Stomach (tissue), 8 donors: ENCODE measurements at regions not wholly inside any gene's neighbourhood (a gene's known extent, or its start where the extent isn't known, plus 50 kb on each side); places are given as distances from the start of the nearest gene placed in this dataset.

Experiments
- DNase-seq, 2 donors: peaks; one replicate each; pipeline versions ENCODE4 v3.0.0 to v3.0.0-alpha.2; 2013 to 2019
- H3K27ac ChIP-seq, 5 donors: fragments of 200-600 bp in 4 of 5; sonication (generic) in 4 of 5; one replicate each; pipeline ENCODE4 v1.5.1; 2013 to 2019; ENCODE audit warnings: mild to moderate bottlenecking in 1 of 5, moderate library complexity in 1 of 5
- H3K27me3 ChIP-seq, 3 donors: fragments of 200-600 bp; sonication (generic); one replicate each; pipeline ENCODE4 v1.5.1; 2017 to 2019; ENCODE audit warnings: mixed run types in 1 of 3
- H3K36me3 ChIP-seq, 4 donors: fragments of 200-600 bp; sonication (generic); 1 replicate in 3 of 4; 2 replicates in 1 of 4; pipeline ENCODE4 v1.5.1; 2016 to 2019
- H3K4me1 ChIP-seq, 4 donors: fragments of 200-600 bp; sonication (generic); one replicate each; pipeline ENCODE4 v1.5.1; 2016 to 2019
- H3K4me3 ChIP-seq, 4 donors: fragments of 200-600 bp; sonication (generic) in 3 of 4; one replicate each; pipeline ENCODE4 v1.5.1; 2016 to 2019; ENCODE audit warnings: mild to moderate bottlenecking in 1 of 4
- H3K9me3 ChIP-seq, 4 donors: fragments of 200-600 bp; sonication (generic); one replicate each; pipeline ENCODE4 v1.5.1; 2016 to 2019
- EP300 ChIP-seq: sonication (generic); formaldehyde crosslinking; IDR thresholded peaks from one replicate; pipeline ENCODE4 v1.6.1; 2017; ENCODE audit warnings: antibody characterized with exemption
- POLR2A ChIP-seq, 4 donors: fragments of 450-650 bp; IDR thresholded peaks; one replicate each; pipeline ENCODE4 v1.6.1; 2016; ENCODE audit warnings: antibody characterized with exemption in 4 of 4, control low read depth in 2 of 4, mild to moderate bottlenecking in 1 of 4, moderate library complexity in 1 of 4
- POLR2AphosphoS5 ChIP-seq, 3 donors: sonication (generic); formaldehyde crosslinking; IDR thresholded peaks; one replicate each; pipeline ENCODE4 v1.6.1; 2016; ENCODE audit warnings: antibody characterized with exemption in 3 of 3
- WGBS, 5 donors: extraction: QIAGEN DNeasy Blood & Tissue Kit in 3 of 5; methylation state at CpG; one replicate each; pipeline versions ENCODE4 v1.1.5 to v1.1.7; 2013 to 2018; 5-methylcytosine and 5-hydroxymethylcytosine counted together
- intact Hi-C: fragments of 100-400 bp; cut with DNase I; formaldehyde crosslinking; loops from one replicate; pipeline ENCODE4 v1.15.1; 2023; ENCODE audit warnings: low total_unique reads
- TF ChIP-seq, protein P1 (sequence below), 7 experiments: fragments of 450-650 bp in 4 of 7; fragments of 200-600 bp in 3 of 7; sonication (generic) in 3 of 7; IDR thresholded peaks; one replicate each; pipeline ENCODE4 v1.5.1; 2016 to 2019; ENCODE audit warnings: antibody characterized with exemption in 7 of 7, control low read depth in 2 of 7, mild to moderate bottlenecking in 1 of 7
- donor health status: healthy with polysubstance abuse.
- donor health status: Bipolar disorder and iron deficiency.
- donor health status: healthy.

DNA sequence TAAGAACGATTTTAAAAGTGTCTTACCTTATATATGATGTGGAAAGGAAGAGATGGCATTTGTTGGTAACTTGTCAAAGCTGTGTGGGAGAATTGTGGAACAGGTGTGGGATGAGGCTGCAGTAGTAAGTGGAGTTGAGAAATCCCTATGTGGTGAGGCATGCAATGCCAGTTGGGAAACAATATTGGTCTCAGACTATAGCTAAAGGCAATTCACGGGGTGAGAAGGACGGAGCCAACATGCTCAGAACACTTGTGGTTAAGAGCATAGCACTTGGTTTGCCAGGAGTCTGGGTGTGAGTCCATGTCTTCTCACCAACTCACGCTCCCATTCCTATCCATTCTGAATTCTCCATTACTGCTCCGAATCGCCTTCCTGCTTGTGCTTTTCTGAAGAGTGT is 615.6 kb upstream of the ADAMTS9 start:
- H3K36me3 ChIP-seq, result no peaks in the 10 kb centered on the region
- no peak for DNase-seq
- H3K4me1 ChIP-seq, result no peaks in the 10 kb centered on the region
- intact Hi-C loops, result no loop called here
- 86 to 93% (median 88%) methylated on average over 6 of the region's 6 CpGs for WGBS, 5 donors
- TF ChIP-seq POLR2AphosphoS5 (IDR thresholded peaks at IDR 0.05) (no peak), EP300 (no peak), POLR2A (IDR thresholded peaks at IDR 0.05) (no peak)
- TF ChIP-seq, protein P1, sequence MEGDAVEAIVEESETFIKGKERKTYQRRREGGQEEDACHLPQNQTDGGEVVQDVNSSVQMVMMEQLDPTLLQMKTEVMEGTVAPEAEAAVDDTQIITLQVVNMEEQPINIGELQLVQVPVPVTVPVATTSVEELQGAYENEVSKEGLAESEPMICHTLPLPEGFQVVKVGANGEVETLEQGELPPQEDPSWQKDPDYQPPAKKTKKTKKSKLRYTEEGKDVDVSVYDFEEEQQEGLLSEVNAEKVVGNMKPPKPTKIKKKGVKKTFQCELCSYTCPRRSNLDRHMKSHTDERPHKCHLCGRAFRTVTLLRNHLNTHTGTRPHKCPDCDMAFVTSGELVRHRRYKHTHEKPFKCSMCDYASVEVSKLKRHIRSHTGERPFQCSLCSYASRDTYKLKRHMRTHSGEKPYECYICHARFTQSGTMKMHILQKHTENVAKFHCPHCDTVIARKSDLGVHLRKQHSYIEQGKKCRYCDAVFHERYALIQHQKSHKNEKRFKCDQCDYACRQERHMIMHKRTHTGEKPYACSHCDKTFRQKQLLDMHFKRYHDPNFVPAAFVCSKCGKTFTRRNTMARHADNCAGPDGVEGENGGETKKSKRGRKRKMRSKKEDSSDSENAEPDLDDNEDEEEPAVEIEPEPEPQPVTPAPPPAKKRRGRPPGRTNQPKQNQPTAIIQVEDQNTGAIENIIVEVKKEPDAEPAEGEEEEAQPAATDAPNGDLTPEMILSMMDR (IDR thresholded peaks at IDR 0.05), result no peak
- no peak overlapping the region for H3K4me3 ChIP-seq
- H3K27ac ChIP-seq, result no peak overlapping the region
- H3K9me3 ChIP-seq, result no peaks in the 10 kb centered on the region
- no peaks in the 10 kb centered on the region for H3K27me3 ChIP-seq

DNA sequence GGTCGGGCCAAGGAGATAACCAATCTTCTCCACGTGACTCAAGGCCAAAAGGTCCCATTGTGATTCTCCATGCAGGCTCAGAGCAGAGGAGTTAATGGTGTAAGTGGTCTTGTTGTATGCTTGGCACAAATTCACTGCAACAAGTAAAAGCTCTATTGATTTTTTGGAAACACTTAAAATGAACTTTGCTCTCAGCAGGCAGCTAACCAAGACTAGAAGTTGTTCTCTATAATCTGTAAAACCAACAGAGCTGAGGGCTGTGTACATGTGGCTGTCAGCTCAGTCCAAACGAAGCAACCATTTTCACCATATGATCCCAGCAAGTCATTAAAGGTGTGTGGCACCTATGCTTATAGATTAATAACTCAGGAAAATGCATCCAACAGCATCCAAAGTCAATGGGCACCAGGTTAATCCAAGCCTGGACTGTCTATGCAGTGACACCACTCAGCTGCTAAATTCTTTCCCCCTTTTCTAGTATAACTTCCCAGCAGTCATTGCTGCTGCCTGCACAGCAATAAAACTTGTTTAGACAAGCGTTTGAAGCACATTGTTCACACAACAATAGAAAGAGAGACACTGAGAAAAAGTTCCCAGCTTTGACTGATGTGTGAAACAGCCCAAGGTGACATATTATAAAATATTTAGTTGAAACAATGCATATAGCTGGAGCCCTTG is 603.8 kb upstream of the ADAMTS9 start:
- no peaks in the 10 kb centered on the region for H3K36me3 ChIP-seq
- 35 to 55% (median 39%) methylated on average over 4 of the region's 4 CpGs for WGBS, 5 donors
- no peak overlapping the region for H3K4me3 ChIP-seq
- DNase-seq, result peak in 1 of 2 donors; percentile 10
- no peak for TF ChIP-seq POLR2A (IDR thresholded peaks at IDR 0.05)
- no peaks in the 10 kb centered on the region for H3K9me3 ChIP-seq
- H3K4me1 ChIP-seq, result no peaks in the 10 kb centered on the region
- H3K27ac ChIP-seq, result no peak overlapping the region
- no peaks in the 10 kb centered on the region for H3K27me3 ChIP-seq
- intact Hi-C loops, result no loop called here

DNA sequence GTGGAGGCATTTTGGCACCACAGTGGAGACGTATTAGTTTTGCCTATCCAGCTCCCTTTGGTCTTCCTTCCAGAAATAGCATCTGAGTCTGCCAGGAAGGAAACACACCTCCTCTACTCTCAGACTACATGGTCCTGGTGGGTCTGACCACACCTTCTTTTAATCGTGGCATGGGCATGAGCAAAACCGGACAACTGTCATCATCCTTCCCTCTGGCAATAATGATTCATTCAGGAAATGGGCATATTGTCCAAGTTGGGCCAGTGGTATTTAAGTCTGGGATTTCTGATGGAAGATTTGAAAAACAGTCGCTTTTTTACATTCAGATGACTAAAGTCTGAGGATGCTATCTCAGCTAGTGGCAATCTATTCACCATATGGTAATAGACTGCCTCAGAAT is 601.0 kb upstream of the ADAMTS9 start:
- H3K27me3 ChIP-seq, result no peaks in the 10 kb centered on the region
- WGBS, 5 donors, result 87 to 92% (median 88%) methylated on average over 4 of the region's 4 CpGs
- H3K4me1 ChIP-seq, result no peaks in the 10 kb centered on the region
- no peak overlapping the region for H3K27ac ChIP-seq
- no peaks in the 10 kb centered on the region for H3K36me3 ChIP-seq
- intact Hi-C loops, result no loop called here
- TF ChIP-seq POLR2A (IDR thresholded peaks at IDR 0.05) (no peak), EP300 (no peak), POLR2AphosphoS5 (IDR thresholded peaks at IDR 0.05) (no peak)
- TF ChIP-seq, protein P1 (IDR thresholded peaks at IDR 0.05), result no peak
- no peak overlapping the region for H3K4me3 ChIP-seq
- H3K9me3 ChIP-seq, result no peaks in the 10 kb centered on the region
- DNase-seq, result no peak

DNA sequence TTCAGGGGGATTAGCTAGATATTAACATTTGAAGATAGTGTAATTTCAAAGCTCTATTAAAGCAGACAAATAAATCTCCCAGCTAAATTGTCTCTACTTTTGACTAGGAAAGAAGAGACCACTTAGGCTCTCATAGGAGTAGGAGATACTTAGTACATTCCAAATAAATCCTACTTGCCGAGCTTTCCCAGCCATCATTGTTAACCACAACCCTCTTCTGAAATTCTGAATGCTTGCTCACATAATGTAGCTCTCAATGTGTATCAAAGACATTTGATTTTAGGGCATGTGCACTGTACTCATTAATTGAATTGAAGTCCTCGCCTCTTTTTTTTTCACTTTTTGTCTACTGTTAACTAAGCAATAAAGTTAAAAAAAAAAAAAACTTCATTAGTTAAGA is 598.2 kb upstream of the ADAMTS9 start:
- H3K36me3 ChIP-seq, result no peaks in the 10 kb centered on the region
- no peak for DNase-seq
- no peaks in the 10 kb centered on the region for H3K27me3 ChIP-seq
- no peaks in the 10 kb centered on the region for H3K4me1 ChIP-seq
- no peak overlapping the region for H3K27ac ChIP-seq
- intact Hi-C loops, result no loop called here
- WGBS, 5 donors, result 75 to 91% (median 86%) methylated on average over 2 of the region's 2 CpGs
- TF ChIP-seq POLR2AphosphoS5 (IDR thresholded peaks at IDR 0.05), result no peak
- TF ChIP-seq EP300, result no peak
- TF ChIP-seq, protein P1 (IDR thresholded peaks at IDR 0.05), result no peak
- no peak for TF ChIP-seq POLR2A (IDR thresholded peaks at IDR 0.05)
- H3K4me3 ChIP-seq, result no peak overlapping the region
- H3K9me3 ChIP-seq, result no peaks in the 10 kb centered on the region

DNA sequence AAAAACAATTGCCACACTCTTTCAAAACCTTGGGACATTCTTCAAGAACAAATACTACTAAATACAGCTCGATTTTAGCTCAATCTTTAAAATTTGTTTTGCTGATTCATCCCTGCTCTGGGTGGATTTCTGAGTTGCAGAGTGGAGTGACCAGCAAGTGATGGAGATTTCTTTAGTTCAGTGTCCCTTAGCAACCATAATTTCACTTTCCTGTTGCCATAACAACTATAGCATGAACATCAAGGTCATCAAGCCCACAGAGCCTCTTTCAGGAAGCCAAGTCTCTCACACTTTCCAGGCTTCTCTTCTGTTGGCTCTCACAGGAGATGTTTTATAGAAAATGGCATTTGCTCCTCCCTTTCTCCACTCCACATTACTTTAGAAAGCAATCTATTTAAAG is 597.2 kb upstream of the ADAMTS9 start:
- Histone ChIP-seq H3K4me1 (no peaks in the 10 kb centered on the region), H3K27ac (no peak overlapping the region), H3K27me3 (no peaks in the 10 kb centered on the region), H3K9me3 (no peaks in the 10 kb centered on the region), H3K36me3 (no peaks in the 10 kb centered on the region), H3K4me3 (no peak overlapping the region)
- no peak for TF ChIP-seq EP300
- no peak for TF ChIP-seq POLR2AphosphoS5 (IDR thresholded peaks at IDR 0.05)
- TF ChIP-seq, protein P1 (IDR thresholded peaks at IDR 0.05), result no peak
- no peak for TF ChIP-seq POLR2A (IDR thresholded peaks at IDR 0.05)
- peak in 1 of 2 donors; percentile 31 for DNase-seq
- intact Hi-C loops, result no loop called here
- WGBS, 5 donors, result 25 to 33% (median 30%) methylated on average over 1 of the region's 1 CpG
